OCI-LY1 (cell line): ENCODE measurements at regions not wholly inside any gene's neighbourhood (a gene's known extent, or its start where the extent isn't known, plus 50 kb on each side); places are given as distances from the start of the nearest gene placed in this dataset.

Experiments
- CTCF ChIP-seq: fragments of 200-600 bp; sonication (generic), shearing (Covaris generic); IDR thresholded peaks from 2 replicates; pipeline ENCODE4 v1.5.1; 2017; ENCODE audit warnings: mild to moderate bottlenecking, antibody characterized with exemption, low read length, moderate library complexity, mixed read lengths
- EZH2 ChIP-seq: fragments of 200-600 bp; sonication (generic), shearing (Covaris generic); IDR thresholded peaks from 2 replicates; pipeline ENCODE4 v1.8.0; 2017; ENCODE audit warnings: borderline replicate concordance, mixed run types, mild to moderate bottlenecking, antibody characterized with exemption, low read length, moderate library complexity, mixed read lengths

- TF ChIP-seq CTCF (no peak), EZH2 (no peak)
These were observed 241.3 kb upstream of the SETMAR start for GRCh38 chr3:4061783-4062360.
